HEK293T (cell line): ENCODE measurements at regions not wholly inside any gene's neighbourhood (a gene's known extent, or its start where the extent isn't known, plus 50 kb on each side); places are given as distances from the start of the nearest gene placed in this dataset.
"Not testable (repeated sequence)": the region's sequence is repeated elsewhere in the genome, so short reads cannot be mapped to it uniquely, and the experiment has no call there.

Experiments used
- CTCF ChIA-PET: fragments of 350-600 bp; formaldehyde crosslinking; extraction: SDS; loops from one replicate; lab custom pipeline; 2021; ENCODE audit warnings: antibody characterized with exemption, inconsistent platforms; lab: Yijun Ruan, JAX
- POLR2A ChIA-PET: fragments of 350-600 bp; formaldehyde crosslinking; extraction: SDS; loops from one replicate; lab custom pipeline; 2020; ENCODE audit warnings: antibody characterized with exemption, inconsistent platforms; lab: Yijun Ruan, JAX
- DNase-seq: peaks from one replicate; pipeline ENCODE4 v3.0.0; 2012; ENCODE audit warnings: mixed read lengths; ENCODE audit errors: extremely low spot score
- ARNT ChIP-seq: fragments of 450-650 bp; IDR thresholded peaks from 2 replicates; pipeline ENCODE4 v1.6.1; 2017; ENCODE audit warnings: mild to moderate bottlenecking
- BHLHE40 ChIP-seq: fragments of 450-650 bp; IDR thresholded peaks from 2 replicates; pipeline ENCODE4 v1.6.1; 2016; ENCODE audit warnings: mild to moderate bottlenecking, moderate library complexity, borderline replicate concordance
- CTBP1 ChIP-seq: fragments of 450-650 bp; IDR thresholded peaks from 2 replicates; pipeline ENCODE4 v1.6.1; 2016; ENCODE audit warnings: borderline replicate concordance
- ELF4 ChIP-seq: fragments of 450-650 bp; IDR thresholded peaks from 2 replicates; pipeline ENCODE4 v1.6.1; 2017; ENCODE audit warnings: antibody characterized with exemption
- FOXA1 ChIP-seq: fragments of 450-650 bp; IDR thresholded peaks from 2 replicates; pipeline ENCODE4 v1.6.1; 2016; ENCODE audit warnings: mild to moderate bottlenecking
- FOXK2 ChIP-seq: fragments of 450-650 bp; IDR thresholded peaks from 2 replicates; pipeline ENCODE4 v1.6.1; 2016; ENCODE audit warnings: mild to moderate bottlenecking
- FOXM1 ChIP-seq: fragments of 450-650 bp; IDR thresholded peaks from 2 replicates; pipeline ENCODE4 v1.6.1; 2017; ENCODE audit warnings: mild to moderate bottlenecking, borderline replicate concordance
- HDGF ChIP-seq: fragments of 450-650 bp; IDR thresholded peaks from 2 replicates; pipeline ENCODE4 v1.6.1; 2017; ENCODE audit warnings: antibody characterized with exemption, borderline replicate concordance
- L3MBTL2 ChIP-seq: fragments of 450-650 bp; conservative IDR thresholded peaks from 2 replicates; pipeline ENCODE4 v1.6.1; 2016; ENCODE audit warnings: mild to moderate bottlenecking
- LEF1 ChIP-seq: fragments of 450-650 bp; IDR thresholded peaks from 2 replicates; pipeline ENCODE4 v1.6.1; 2017; ENCODE audit warnings: mild to moderate bottlenecking, borderline replicate concordance
- NFRKB ChIP-seq: fragments of 450-650 bp; IDR thresholded peaks from 2 replicates; pipeline ENCODE4 v1.6.1; 2016; ENCODE audit warnings: mild to moderate bottlenecking, moderate library complexity
- SP1 ChIP-seq: fragments of 450-650 bp; IDR thresholded peaks from 2 replicates; pipeline ENCODE4 v1.6.1; 2017
- SUZ12 ChIP-seq: fragments of 450-650 bp; IDR thresholded peaks from 2 replicates; pipeline ENCODE4 v1.6.1; 2016; ENCODE audit warnings: mild to moderate bottlenecking
- TARDBP ChIP-seq: fragments of 450-650 bp; IDR thresholded peaks from 2 replicates; pipeline ENCODE4 v1.6.1; 2016
- ZNF384 ChIP-seq: fragments of 450-650 bp; IDR thresholded peaks from 2 replicates; pipeline ENCODE4 v1.6.1; 2016
- TF ChIP-seq, protein P1 (sequence below): fragments of 450-650 bp; IDR thresholded peaks from 2 replicates; pipeline ENCODE4 v1.6.1; 2016

DNA sequence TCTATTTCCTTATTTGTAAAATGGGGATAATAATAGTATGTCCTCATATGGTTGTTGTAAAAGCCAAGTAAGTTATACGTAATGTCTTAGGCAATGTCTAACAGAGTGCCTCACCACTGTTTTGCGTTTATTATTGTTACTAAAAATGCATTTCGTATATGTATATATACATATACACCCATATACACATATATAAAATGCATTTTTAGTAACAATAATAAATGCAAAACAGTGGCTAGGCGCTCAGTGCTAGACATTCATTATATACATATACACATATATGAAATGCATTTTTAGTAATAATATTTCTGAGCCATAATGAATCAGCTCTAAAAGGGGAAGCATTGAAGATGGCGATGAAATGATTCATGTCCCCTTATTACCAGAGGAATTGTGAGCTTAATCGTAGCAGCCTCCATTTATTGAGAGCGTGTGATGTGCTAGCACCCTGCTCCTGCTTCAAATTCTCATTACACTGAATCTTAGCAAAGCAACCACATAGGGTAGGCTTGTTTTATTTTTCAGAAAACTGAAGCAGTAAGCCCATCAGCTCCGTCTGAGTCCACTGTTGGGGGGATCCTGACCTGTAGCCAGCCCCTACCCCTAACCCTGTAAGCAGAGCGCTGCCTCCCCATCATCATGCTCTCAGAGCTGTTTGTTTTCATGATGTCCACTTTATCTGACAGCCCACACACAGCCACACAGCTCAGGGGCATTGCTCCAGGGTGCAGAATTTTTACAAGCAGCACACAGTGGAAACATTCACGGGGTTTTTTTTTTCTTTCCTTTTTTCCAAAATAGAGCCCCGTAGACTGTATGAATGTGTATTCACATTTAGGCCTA is 97.1 kb upstream of the NAV2 start:
- TF ChIP-seq L3MBTL2 (no peak), FOXM1 (no peak), LEF1 (no peak), BHLHE40 (no peak), ELF4 (no peak), CTBP1 (no peak), TARDBP (no peak), ZNF384 (no peak), NFRKB (no peak), SP1 (no peak), FOXA1 (no peak), ARNT (no peak), SUZ12 (no peak), FOXK2 (no peak), HDGF (no peak)
- TF ChIP-seq, protein P1, sequence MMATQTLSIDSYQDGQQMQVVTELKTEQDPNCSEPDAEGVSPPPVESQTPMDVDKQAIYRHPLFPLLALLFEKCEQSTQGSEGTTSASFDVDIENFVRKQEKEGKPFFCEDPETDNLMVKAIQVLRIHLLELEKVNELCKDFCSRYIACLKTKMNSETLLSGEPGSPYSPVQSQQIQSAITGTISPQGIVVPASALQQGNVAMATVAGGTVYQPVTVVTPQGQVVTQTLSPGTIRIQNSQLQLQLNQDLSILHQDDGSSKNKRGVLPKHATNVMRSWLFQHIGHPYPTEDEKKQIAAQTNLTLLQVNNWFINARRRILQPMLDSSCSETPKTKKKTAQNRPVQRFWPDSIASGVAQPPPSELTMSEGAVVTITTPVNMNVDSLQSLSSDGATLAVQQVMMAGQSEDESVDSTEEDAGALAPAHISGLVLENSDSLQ: no peak
- ChIA-PET POLR2A (no interaction called here), CTCF (no interaction called here)
- no peak for DNase-seq

DNA sequence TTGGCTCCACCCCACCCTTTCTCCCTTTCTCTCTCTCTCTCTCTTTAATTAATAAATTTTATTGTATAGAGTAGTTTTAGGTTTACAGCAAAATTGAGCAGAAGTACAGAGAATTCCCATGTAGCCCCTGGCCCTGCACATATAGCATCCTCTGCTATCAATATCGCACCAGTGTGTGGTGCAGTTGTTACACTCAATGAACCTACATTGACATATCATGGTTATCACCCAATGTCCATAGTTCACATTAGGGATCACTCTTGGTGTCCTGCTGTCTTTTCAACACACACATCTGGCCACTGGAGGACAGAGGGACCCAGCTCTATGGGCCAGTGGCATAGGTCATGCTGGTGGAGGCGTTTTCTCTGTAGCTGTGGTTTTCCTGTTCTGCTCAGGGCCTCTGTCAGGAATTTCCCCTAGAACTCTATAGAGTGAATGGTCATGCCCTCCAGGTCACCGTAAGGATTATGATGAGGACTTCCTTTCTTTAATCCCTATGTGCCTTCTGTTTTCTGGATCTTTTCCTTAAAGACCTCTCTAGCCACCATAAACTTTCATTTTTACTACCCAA is 98.2 kb upstream of the NAV2 start:
- TF ChIP-seq NFRKB: no peak
- no peak for TF ChIP-seq L3MBTL2
- TF ChIP-seq FOXK2: no peak
- TF ChIP-seq SP1: no peak
- TF ChIP-seq TARDBP: no peak
- TF ChIP-seq FOXA1: no peak
- no peak for TF ChIP-seq ZNF384
- no peak for TF ChIP-seq BHLHE40
- no peak for TF ChIP-seq ELF4
- TF ChIP-seq, protein P1: no peak
- TF ChIP-seq HDGF: no peak
- TF ChIP-seq LEF1: no peak
- TF ChIP-seq FOXM1: no peak
- no peak for DNase-seq
- POLR2A ChIA-PET: no interaction called here
- CTCF ChIA-PET: no interaction called here

DNA sequence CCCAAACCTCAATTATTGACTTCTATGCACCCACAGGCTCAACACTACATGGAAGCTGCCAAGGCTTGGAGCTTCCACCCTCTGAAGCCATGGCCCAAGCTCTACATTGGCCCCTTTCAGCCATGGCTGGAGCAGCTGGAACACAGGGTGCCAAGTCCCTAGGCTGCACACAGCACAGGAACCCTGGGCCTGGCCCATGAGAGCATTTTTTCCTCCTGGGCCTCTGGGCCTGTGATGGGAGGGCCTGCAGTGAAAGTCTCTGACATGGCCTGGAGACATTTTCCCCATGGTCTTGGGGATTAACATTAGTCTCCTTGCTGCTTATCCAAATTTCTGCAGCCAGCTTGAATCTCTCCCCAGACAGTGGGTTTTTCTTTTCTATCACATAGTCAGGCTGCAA is 100.6 kb upstream of the NAV2 start:
- CTCF ChIA-PET, POLR2A ChIA-PET, DNase-seq: not testable (repeated sequence)

DNA sequence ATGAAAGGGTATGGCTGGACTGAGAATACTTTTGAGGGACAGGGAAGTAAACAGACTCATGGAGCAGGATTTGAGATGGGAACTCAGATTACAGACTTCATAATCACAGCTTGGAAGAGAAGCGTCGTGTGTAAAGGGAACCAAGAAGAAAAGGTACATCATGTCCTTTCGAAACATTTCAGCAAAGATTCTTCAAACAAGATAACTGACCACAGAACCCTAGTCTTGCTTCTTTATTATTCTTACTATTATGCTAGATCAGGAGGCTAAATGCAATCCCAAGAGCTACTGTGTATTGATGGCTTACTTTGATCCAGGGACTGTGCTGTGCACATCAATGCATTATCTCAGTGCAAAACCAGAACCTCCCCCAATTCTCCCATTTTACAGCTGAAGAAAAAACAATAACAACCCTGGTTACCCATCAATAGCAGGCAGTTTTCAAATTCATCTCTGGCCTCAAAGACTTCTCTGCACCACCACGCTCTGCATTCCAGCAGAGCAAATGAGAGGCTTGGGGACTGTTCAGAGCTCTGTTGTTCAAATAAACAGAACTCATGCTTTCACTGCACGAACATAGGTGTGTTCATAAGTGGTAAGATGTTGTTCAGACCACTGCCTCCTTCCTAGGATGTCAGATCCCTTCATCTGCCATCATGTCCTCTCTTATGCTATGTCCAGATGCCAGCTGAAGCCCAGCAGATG is 104.8 kb upstream of the NAV2 start:
- CTCF ChIA-PET: no interaction called here
- DNase-seq: no peak
- POLR2A ChIA-PET: no interaction called here
- TF ChIP-seq ZNF384 (no peak), FOXK2 (no peak), HDGF (no peak)

DNA sequence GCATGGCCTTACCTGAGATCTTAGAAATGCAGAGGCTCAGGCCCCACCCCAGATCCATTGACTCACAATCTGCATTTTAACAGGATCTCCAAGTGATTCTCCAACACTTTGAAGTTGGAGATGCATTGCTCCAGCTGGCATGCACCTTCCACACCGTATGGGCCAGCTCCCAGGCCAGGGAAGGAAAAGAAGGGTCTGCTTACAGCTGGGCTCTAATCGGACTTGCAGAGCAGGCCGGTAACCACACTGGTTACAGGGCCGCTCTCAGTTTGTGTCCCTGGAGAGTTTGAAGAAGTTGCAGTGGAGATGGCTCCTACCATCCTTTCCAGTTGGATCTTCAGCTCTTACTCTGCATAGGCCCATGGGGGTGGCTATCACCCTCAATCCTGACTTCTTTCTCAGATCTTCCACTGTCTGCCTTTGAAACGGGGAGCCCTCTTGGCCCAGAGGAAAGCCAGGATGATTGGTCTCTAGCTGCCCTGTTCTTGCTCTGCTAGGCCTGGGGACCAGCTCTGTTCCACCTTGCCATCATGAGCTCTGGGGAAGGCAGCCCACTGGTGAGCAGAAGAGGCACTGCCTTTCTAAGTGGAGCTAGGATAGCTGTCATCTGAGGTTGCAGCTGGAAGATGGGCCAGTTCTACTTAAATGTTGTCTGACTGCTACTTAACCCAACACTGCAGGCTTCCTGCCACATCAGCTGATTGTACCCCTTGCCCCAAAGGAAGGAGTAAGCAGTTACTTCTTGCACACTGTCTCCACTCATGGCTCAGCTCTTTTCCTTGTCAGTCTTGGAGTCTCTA is 105.6 kb upstream of the NAV2 start:
- POLR2A ChIA-PET: no interaction called here
- no peak for DNase-seq
- CTCF ChIA-PET: interaction anchor here (0.6 kb wide), 1 partner anchor 42 kb away, joined by 3 read pairs; no protein-coding TSS in a partner anchor
- no peak for TF ChIP-seq FOXM1
- TF ChIP-seq FOXA1: no peak
- TF ChIP-seq, protein P1: no peak
- TF ChIP-seq CTBP1: no peak
- no peak for TF ChIP-seq SP1
- TF ChIP-seq FOXK2: no peak
- TF ChIP-seq NFRKB: no peak
- no peak for TF ChIP-seq LEF1
- no peak for TF ChIP-seq L3MBTL2
- TF ChIP-seq HDGF: no peak
